ENCODE measurements at regions not wholly inside any gene's neighbourhood (a gene's known extent, or its start where the extent isn't known, plus 50 kb on each side); places are given as distances from the start of the nearest gene placed in this dataset.

DNA sequence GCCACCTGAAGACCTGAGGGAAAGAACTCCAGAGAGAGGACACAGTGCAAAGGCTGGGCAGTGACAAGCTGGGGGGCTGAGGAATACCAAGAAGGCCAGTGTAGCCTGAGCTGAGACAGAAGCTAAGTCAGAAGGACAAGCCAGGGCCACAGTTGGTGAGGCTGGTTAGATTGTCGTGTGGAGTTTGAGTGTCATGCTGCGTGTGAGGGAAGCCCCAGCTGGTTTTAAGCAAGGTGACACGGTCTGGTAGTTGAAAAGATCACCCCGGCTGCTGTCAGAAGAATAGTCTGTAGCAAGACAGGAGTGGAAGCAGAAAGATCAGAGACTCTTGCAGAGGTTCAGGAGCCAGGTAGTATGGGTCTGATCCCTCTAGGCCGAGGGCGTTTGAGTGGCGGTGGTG is 50.6 kb upstream of the RMDN2 start:
- Histone ChIP-seq H3K9me3 (no peaks in the 10 kb centered on the region), H3K4me3 (replicated peaks in 1 of 3) (no peak overlapping the region), H3K27me3 (no peaks in the 10 kb centered on the region), H3K36me3 (no peaks in the 10 kb centered on the region), H3K4me1 (no peaks in the 10 kb centered on the region), H3K27ac (no peak overlapping the region)
- intact Hi-C loops (cut with DNase I): no loop called here
- DNase-seq: no peak
- WGBS, 2 donors: 93 to 96% methylated on average over 7 of the region's 7 CpGs
- TF ChIP-seq, protein P1, sequence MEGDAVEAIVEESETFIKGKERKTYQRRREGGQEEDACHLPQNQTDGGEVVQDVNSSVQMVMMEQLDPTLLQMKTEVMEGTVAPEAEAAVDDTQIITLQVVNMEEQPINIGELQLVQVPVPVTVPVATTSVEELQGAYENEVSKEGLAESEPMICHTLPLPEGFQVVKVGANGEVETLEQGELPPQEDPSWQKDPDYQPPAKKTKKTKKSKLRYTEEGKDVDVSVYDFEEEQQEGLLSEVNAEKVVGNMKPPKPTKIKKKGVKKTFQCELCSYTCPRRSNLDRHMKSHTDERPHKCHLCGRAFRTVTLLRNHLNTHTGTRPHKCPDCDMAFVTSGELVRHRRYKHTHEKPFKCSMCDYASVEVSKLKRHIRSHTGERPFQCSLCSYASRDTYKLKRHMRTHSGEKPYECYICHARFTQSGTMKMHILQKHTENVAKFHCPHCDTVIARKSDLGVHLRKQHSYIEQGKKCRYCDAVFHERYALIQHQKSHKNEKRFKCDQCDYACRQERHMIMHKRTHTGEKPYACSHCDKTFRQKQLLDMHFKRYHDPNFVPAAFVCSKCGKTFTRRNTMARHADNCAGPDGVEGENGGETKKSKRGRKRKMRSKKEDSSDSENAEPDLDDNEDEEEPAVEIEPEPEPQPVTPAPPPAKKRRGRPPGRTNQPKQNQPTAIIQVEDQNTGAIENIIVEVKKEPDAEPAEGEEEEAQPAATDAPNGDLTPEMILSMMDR (IDR thresholded peaks at IDR 0.05): no peak
- TF ChIP-seq POLR2A (IDR thresholded peaks at IDR 0.05): no peak
